ENCODE measurements at regions not wholly inside any gene's neighbourhood (a gene's known extent, or its start where the extent isn't known, plus 50 kb on each side); places are given as distances from the start of the nearest gene placed in this dataset.

DNA sequence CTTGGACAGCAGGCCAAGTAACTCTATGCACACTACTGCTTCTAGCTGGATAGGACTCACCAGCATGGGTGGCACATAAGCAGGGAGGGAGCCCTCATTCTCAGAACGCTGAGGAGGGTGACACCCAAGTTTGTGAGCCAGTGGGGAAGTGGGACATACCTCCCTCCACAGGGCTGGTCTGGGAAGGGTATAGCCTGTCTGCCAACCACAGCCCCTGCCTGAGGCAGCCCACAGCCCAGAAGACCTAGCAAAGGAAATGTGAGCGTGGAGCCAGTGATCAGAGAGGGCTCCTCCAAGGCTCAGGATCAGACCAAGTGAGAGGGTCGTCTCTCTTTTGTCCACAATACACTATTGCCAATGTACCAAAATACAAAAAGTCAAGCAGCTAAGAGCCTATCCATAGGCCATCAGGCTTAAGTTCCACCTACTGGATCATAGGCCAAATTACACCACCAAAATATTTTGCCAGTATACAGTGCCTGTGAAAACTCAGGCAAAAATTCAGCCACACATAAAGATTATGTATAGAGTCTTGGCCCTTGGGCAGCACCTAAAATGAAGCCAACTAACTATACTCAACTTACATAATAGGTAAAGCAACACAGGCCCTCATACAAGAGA is 1203.1 kb downstream of the PCDH18 start:
- no peak for TF ChIP-seq CTCF (IDR thresholded peaks at IDR 0.05)
- TF ChIP-seq POLR2AphosphoS5 (IDR thresholded peaks at IDR 0.05): no peak
- no peak for TF ChIP-seq EP300 (IDR thresholded peaks at IDR 0.05)

All from stomach (tissue), 4 donors.